H1 (cell line): ENCODE measurements at regions not wholly inside any gene's neighbourhood (a gene's known extent, or its start where the extent isn't known, plus 50 kb on each side); places are given as distances from the start of the nearest gene placed in this dataset.

Experiments
- CTCF ChIA-PET: fragments of 300-600 bp; sonication (Branson Sonifier 250); formaldehyde crosslinking; loops from one replicate; lab custom pipeline; 2021; ENCODE audit not compliant: partially characterized antibody; lab: Charles Lee
- POLR2A ChIA-PET: fragments of 300-600 bp; sonication (Branson Sonifier 250); formaldehyde crosslinking; loops from one replicate; lab custom pipeline; 2021; ENCODE audit warnings: inconsistent platforms; ENCODE audit not compliant: partially characterized antibody; lab: Charles Lee
- DNase-seq, 2 experiments: peaks; one replicate each; pipeline versions ENCODE4 v3.0.0 to v3.0.0-alpha.2; 2010 to 2022; ENCODE audit warnings: low spot score in 2 of 2, low read depth in 1 of 2, mixed read lengths in 1 of 2
- FAIRE-seq: peaks from 2 replicates; lab custom pipeline; 2011; peaks lifted over from hg19 to GRCh38; lab: Jason Lieb, UNC
- H2AFZ ChIP-seq: 2 replicates; pipeline ENCODE4 v1.8.1; 2012; ENCODE audit warnings: low read length, inconsistent platforms
- H2AK5ac ChIP-seq: 2 replicates; pipeline ENCODE4 v1.6.1; 2013; ENCODE audit warnings: low read depth, low read length
- H2BK120ac ChIP-seq: replicated peaks from 2 replicates; pipeline ENCODE3; 2013; ENCODE audit warnings: low read depth, low read length, inconsistent platforms
- H2BK12ac ChIP-seq: 2 replicates; pipeline ENCODE4 v1.6.1; 2013; ENCODE audit warnings: low read depth, low read length
- H2BK15ac ChIP-seq: 2 replicates; pipeline ENCODE4 v1.6.1; 2013; ENCODE audit warnings: low read length
- H2BK20ac ChIP-seq: 2 replicates; pipeline ENCODE4 v1.6.1; 2013; ENCODE audit warnings: low read length
- H2BK5ac ChIP-seq: 2 replicates; pipeline ENCODE4 v1.6.1; 2013; ENCODE audit warnings: low read depth, low read length
- H3K14ac ChIP-seq: 2 replicates; pipeline ENCODE4 v1.6.1; 2013; ENCODE audit warnings: inconsistent platforms; ENCODE audit not compliant: insufficient read length
- H3K18ac ChIP-seq: 2 replicates; pipeline ENCODE4 v1.6.1; 2013; ENCODE audit warnings: low read length; ENCODE audit errors: extremely low read depth
- H3K23ac ChIP-seq: 2 replicates; pipeline ENCODE4 v1.6.1; 2013; ENCODE audit warnings: inconsistent platforms; ENCODE audit not compliant: insufficient read length
- H3K23me2 ChIP-seq: 2 replicates; pipeline ENCODE4 v1.6.1; 2013; ENCODE audit warnings: low read depth, low read length
- H3K27ac ChIP-seq: 2 replicates; pipeline ENCODE4 v1.6.1; 2011; ENCODE audit warnings: low read depth, low read length, inconsistent platforms
- H3K27me3 ChIP-seq, 4 experiments: replicated peaks in 1 of 4; 1 replicate in 1 of 4; 2 replicates in 3 of 4; pipeline versions ENCODE4 v1.6.1 to v1.8.1; 2011 to 2013; ENCODE audit warnings: low read length in 3 of 4, mild to moderate bottlenecking in 3 of 4, inconsistent platforms in 2 of 4, mixed read lengths in 2 of 4, moderate library complexity in 1 of 4; ENCODE audit not compliant: control insufficient read depth in 3 of 4, insufficient read depth in 3 of 4; ENCODE audit errors: extremely low read depth in 1 of 4
- H3K36me3 ChIP-seq, 4 experiments: 2 replicates each; pipeline versions ENCODE4 v1.6.1 to v1.8.1; 2011 to 2013; ENCODE audit warnings: mild to moderate bottlenecking in 4 of 4, low read length in 3 of 4, moderate library complexity in 2 of 4, control low read depth in 1 of 4, inconsistent platforms in 1 of 4; ENCODE audit not compliant: insufficient read depth in 4 of 4, control insufficient read depth in 2 of 4
- H3K4ac ChIP-seq: replicated peaks from 2 replicates; pipeline ENCODE3; 2013; ENCODE audit warnings: low read length, low read depth, mixed read lengths, inconsistent platforms; ENCODE audit not compliant: insufficient read length
- H3K4me1 ChIP-seq, 4 experiments: replicated peaks in 1 of 4; 1 replicate in 1 of 4; 2 replicates in 3 of 4; pipeline versions ENCODE4 v1.6.1 to v1.8.1; 2011 to 2013; ENCODE audit warnings: low read length in 3 of 4, inconsistent platforms in 2 of 4, mixed read lengths in 1 of 4; ENCODE audit not compliant: insufficient read depth in 4 of 4, control insufficient read depth in 3 of 4
- H3K4me2 ChIP-seq, 2 experiments: 2 replicates each; pipeline versions ENCODE4 v1.6.1 to v1.8.1; 2011 to 2013; ENCODE audit warnings: low read depth in 2 of 2, low read length in 2 of 2, control low read depth in 1 of 2, inconsistent platforms in 1 of 2, mild to moderate bottlenecking in 1 of 2; ENCODE audit not compliant: insufficient read depth in 1 of 2
- H3K4me3 ChIP-seq, 4 experiments: fragments of 200-600, 300-600 bp in 1 of 4; sonication (generic), shearing (Covaris generic), sonication (Bioruptor Twin) in 1 of 4; 2 replicates each; pipeline versions ENCODE4 v1.5.1 to v1.8.1; 2011 to 2016; ENCODE audit warnings: low read length in 4 of 4, low read depth in 3 of 4, control low read depth in 2 of 4, inconsistent platforms in 2 of 4, mild to moderate bottlenecking in 2 of 4, mixed read lengths in 1 of 4, moderate library complexity in 1 of 4; ENCODE audit not compliant: insufficient read depth in 2 of 4; ENCODE audit errors: extremely low read depth in 1 of 4
- H3K56ac ChIP-seq: replicated peaks from 2 replicates; pipeline ENCODE3; 2013; ENCODE audit warnings: low read depth, mild to moderate bottlenecking, mixed read lengths, low read length, inconsistent platforms; ENCODE audit not compliant: insufficient read length
- H3K79me1 ChIP-seq: 2 replicates; pipeline ENCODE4 v1.6.1; 2013; ENCODE audit warnings: low read depth, low read length, control low read depth
- H3K79me2 ChIP-seq, 2 experiments: 2 replicates each; pipeline versions ENCODE4 v1.6.1 to v1.8.1; 2012 to 2013; ENCODE audit warnings: low read length in 2 of 2, mild to moderate bottlenecking in 2 of 2, inconsistent platforms in 1 of 2; ENCODE audit not compliant: insufficient read depth in 2 of 2, control insufficient read depth in 1 of 2
- H3K9ac ChIP-seq, 4 experiments: replicated peaks in 1 of 4; 1 replicate in 1 of 4; 2 replicates in 3 of 4; pipeline versions ENCODE4 v1.6.1 to v1.8.1; 2011 to 2013; ENCODE audit warnings: low read depth in 3 of 4, low read length in 3 of 4, control low read depth in 2 of 4, mild to moderate bottlenecking in 2 of 4, moderate library complexity in 2 of 4, inconsistent platforms in 1 of 4; ENCODE audit errors: extremely low read depth in 1 of 4
- H3K9me3 ChIP-seq, 2 experiments: 2 replicates each; pipeline versions ENCODE4 v1.6.1 to v1.8.1; 2012 to 2013; ENCODE audit warnings: mild to moderate bottlenecking in 2 of 2, moderate library complexity in 2 of 2, control low read depth in 1 of 2, inconsistent platforms in 1 of 2, low read depth in 1 of 2, low read length in 1 of 2, mixed read lengths in 1 of 2; ENCODE audit not compliant: insufficient read depth in 2 of 2
- H4K20me1 ChIP-seq, 2 experiments: replicated peaks in 1 of 2; 2 replicates each; pipeline versions ENCODE3 to v1.8.1; 2011 to 2013; ENCODE audit warnings: inconsistent platforms in 2 of 2, low read length in 2 of 2, mild to moderate bottlenecking in 1 of 2; ENCODE audit not compliant: insufficient read depth in 2 of 2, control insufficient read depth in 1 of 2
- H4K5ac ChIP-seq: 2 replicates; pipeline ENCODE4 v1.6.1; 2013; ENCODE audit warnings: low read length, low read depth, mixed read lengths, inconsistent platforms; ENCODE audit not compliant: insufficient read length
- H4K8ac ChIP-seq: 2 replicates; pipeline ENCODE4 v1.8.0; 2013; ENCODE audit warnings: mild to moderate bottlenecking, moderate library complexity, low read length, inconsistent platforms; ENCODE audit not compliant: insufficient read depth; ENCODE audit errors: extremely low read depth
- H4K91ac ChIP-seq: replicated peaks from 2 replicates; pipeline ENCODE3; 2013; ENCODE audit warnings: low read length, mixed read lengths, inconsistent platforms; ENCODE audit not compliant: insufficient read length
- CTCF ChIP-seq, 3 experiments: IDR thresholded peaks; 1 replicate in 2 of 3; 2 replicates in 1 of 3; pipeline versions ENCODE4 v1.5.1 to v1.6.1; 2011; ENCODE audit warnings: low read length in 3 of 3, mild to moderate bottlenecking in 3 of 3, inconsistent platforms in 2 of 3, low read depth in 1 of 3, moderate library complexity in 1 of 3; ENCODE audit not compliant: insufficient read depth in 1 of 3; ENCODE audit errors: control extremely low read depth in 1 of 3
- GABPA ChIP-seq: IDR thresholded peaks from 2 replicates; pipeline ENCODE4 v1.6.1; 2011; ENCODE audit warnings: mild to moderate bottlenecking, low read length, moderate library complexity, borderline replicate concordance; ENCODE audit not compliant: insufficient read depth
- POLR2AphosphoS5 ChIP-seq: IDR thresholded peaks from 2 replicates; pipeline ENCODE4 v1.6.1; 2011; ENCODE audit warnings: low read depth, low read length
- SRF ChIP-seq: IDR thresholded peaks from 2 replicates; pipeline ENCODE4 v1.6.1; 2011; ENCODE audit warnings: mild to moderate bottlenecking, low read depth, low read length, moderate library complexity
- WGBS, 2 experiments: shearing (Covaris generic) in 1 of 2; methylation state at CpG; one replicate each; pipeline versions ENCODE4 v1.1.6 to v1.1.7; 2013 to 2015; ENCODE audit warnings: low lambda C conversion rate in 2 of 2, mixed read lengths in 2 of 2, inconsistent platforms in 1 of 2, low coverage in 1 of 2, missing lambda C conversion rate in 1 of 2; ENCODE audit not compliant: insufficient replicate concordance in 2 of 2, insufficient coverage in 1 of 2, insufficient read length in 1 of 2; ENCODE audit errors: extremely low coverage in 1 of 2, missing lambda C conversion rate in 1 of 2; 5-methylcytosine and 5-hydroxymethylcytosine counted together

- H3K4ac ChIP-seq: no peak overlapping the region
- no peak overlapping the region for H3K4me3 ChIP-seq
- no peaks in the 10 kb centered on the region for H3K79me2 ChIP-seq
- CTCF ChIA-PET: interaction anchor here (1.0 to 2.0 kb wide), 2 partner anchors 75 to 465 kb away, joined by 3 to 5 read pairs; no protein-coding TSS in a partner anchor
- H2AK5ac ChIP-seq: no peak overlapping the region
- H4K8ac ChIP-seq: no peak overlapping the region
- DNase-seq: no peak
- no peak overlapping the region for H2BK120ac ChIP-seq
- no peak overlapping the region for H3K4me2 ChIP-seq
- no peaks in the 10 kb centered on the region for H3K9me3 ChIP-seq
- H4K5ac ChIP-seq: no peak overlapping the region
- no peak overlapping the region for H4K91ac ChIP-seq
- 94% methylated on average over 4 of the region's 4 CpGs; no CpG with 5 or more reads in 1 of the 2 experiments for WGBS, 2 experiments
- no peak overlapping the region for H3K9ac ChIP-seq
- no peak overlapping the region for H3K23ac ChIP-seq
- H3K79me1 ChIP-seq: no peaks in the 10 kb centered on the region
- no peak overlapping the region for H3K56ac ChIP-seq
- H3K4me1 ChIP-seq: no peaks in the 10 kb centered on the region; a peak in 1 of 7 replicates
- H2BK5ac ChIP-seq: no peak overlapping the region
- POLR2A ChIA-PET: no interaction called here
- H2BK20ac ChIP-seq: no peak overlapping the region
- H2BK12ac ChIP-seq: no peak overlapping the region
- H2AFZ ChIP-seq: no peak overlapping the region
- no peaks in the 10 kb centered on the region for H3K23me2 ChIP-seq
- H4K20me1 ChIP-seq: no peaks in the 10 kb centered on the region
- H3K36me3 ChIP-seq: no peaks in the 10 kb centered on the region
- H3K18ac ChIP-seq: no peak overlapping the region
- no peak overlapping the region for H3K14ac ChIP-seq
- H2BK15ac ChIP-seq: no peak overlapping the region
- H3K27ac ChIP-seq: no peak overlapping the region
- FAIRE-seq: no peak
- no peaks in the 10 kb centered on the region for H3K27me3 ChIP-seq
- TF ChIP-seq GABPA: no peak
- TF ChIP-seq SRF: no peak
- no peak for TF ChIP-seq POLR2AphosphoS5
- TF ChIP-seq CTCF (IDR thresholded peaks at IDR 0.05; ENCODE audit: control extremely low read depth in 1 of 3, insufficient read depth in 1 of 3, low read depth in 1 of 3, low read length in 3 of 3): no peak
Measured at GRCh38 chr1:229017091-229017490, 253.8 kb upstream of the RAB4A start.
